SU-DHL-6 (cell line): ENCODE measurements at regions not wholly inside any gene's neighbourhood (a gene's known extent, or its start where the extent isn't known, plus 50 kb on each side); places are given as distances from the start of the nearest gene placed in this dataset.

Experiments used
- CTCF ChIP-seq: fragments of 200-600 bp; sonication (generic); IDR thresholded peaks from one replicate; pipeline ENCODE4 v1.5.1; 2017; ENCODE audit warnings: antibody characterized with exemption, mild to moderate bottlenecking, low read length, moderate library complexity; ENCODE audit not compliant: insufficient read depth, poor library complexity, severe bottlenecking
- EZH2phosphoT487 ChIP-seq: fragments of 200-600 bp; sonication (generic), shearing (Covaris generic); conservative IDR thresholded peaks from 2 replicates; pipeline ENCODE4 v1.6.1; 2018; ENCODE audit warnings: mild to moderate bottlenecking, antibody characterized with exemption, low read length, moderate library complexity, mixed read lengths

- no peak for TF ChIP-seq CTCF
- TF ChIP-seq EZH2phosphoT487, result no peak
These were observed 417.4 kb downstream of the TSN start for GRCh38 chr2:122172812-122173211.
